Dermis blood vessel endothelial cell (primary cell): ENCODE measurements at regions not wholly inside any gene's neighbourhood (a gene's known extent, or its start where the extent isn't known, plus 50 kb on each side); places are given as distances from the start of the nearest gene placed in this dataset.

Experiments used
- DNase-seq: peaks from one replicate; pipeline ENCODE4 v3.0.0; 2010

DNA sequence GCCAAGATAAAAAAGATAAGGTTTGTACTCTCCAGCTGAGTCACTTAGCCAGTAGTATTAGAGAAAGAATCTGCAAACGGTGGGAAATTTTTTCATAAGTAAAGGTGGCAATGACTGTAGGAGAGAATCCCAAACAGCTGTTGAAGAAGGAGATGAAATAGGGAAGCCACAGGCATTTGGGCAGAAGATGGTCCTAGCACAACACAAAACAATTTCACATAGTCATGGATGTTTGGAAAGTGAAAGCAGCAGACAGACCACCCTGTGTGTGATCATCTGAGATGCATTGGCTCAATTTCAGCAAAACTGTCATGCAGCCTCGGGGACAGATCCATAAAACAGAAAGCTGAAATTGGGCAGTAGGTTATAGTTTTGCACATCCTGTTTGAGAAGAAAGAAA, 2832.4 kb downstream of the PCDH9 start:
- no peak for DNase-seq

DNA sequence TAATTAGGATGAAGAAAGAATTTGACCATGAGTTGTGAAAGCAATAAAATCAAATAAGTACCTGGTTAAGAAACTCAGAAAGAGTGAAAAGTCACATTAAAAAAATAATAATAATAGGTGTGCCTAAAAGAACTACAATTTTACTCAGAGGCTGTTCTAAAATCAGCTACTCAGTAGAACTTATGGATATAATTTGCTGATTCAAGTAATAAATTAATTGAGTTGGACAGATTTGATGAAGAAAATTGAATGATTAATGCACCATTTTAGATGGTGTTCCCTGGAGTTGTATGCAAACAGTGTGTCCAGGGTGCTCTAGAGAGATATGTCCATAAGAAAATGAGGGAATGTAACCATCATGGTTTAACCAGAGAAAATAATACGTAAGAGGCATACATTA, 2852.5 kb downstream of the PCDH9 start:
- DNase-seq: no peak

DNA sequence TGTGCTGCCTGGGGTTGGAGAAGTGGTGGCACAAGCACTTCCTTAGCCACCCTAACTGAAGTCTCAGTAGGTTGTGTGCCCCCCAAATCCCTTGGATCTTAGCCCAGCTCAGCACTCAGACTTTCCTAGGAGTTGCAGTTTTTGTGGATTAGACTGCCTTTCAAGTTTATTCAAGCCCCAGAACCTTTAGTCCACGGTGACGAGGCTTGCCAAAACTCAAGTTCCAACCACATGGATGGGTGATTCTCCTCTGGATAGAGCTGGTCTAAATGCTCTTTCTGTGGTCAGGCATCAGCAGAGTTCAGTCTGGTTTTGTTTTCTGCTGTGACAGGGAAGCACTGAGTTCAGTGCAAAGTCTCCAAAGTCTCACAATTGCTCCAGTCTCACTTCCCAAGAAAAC, 2858.7 kb downstream of the PCDH9 start:
- DNase-seq: no peak

DNA sequence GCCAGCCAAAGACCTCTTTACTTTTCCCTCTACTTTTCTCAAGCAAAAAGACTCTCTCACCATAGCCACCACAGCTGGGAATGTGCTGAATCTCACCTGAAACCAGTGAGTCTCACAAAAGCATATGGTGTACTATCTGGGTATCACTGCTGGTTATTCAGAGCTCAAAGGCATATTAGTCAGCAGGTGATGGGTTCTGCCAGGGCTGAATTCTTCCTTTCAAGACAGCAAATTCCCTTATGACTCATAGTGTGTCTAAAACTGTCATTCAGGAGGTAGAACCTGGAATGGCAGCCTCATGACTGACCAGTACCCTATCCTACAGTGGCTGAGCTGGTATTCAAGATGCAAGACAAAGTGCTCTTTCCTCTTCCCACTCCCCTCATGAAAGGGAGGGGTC, 2859.1 kb downstream of the PCDH9 start:
- no peak for DNase-seq

DNA sequence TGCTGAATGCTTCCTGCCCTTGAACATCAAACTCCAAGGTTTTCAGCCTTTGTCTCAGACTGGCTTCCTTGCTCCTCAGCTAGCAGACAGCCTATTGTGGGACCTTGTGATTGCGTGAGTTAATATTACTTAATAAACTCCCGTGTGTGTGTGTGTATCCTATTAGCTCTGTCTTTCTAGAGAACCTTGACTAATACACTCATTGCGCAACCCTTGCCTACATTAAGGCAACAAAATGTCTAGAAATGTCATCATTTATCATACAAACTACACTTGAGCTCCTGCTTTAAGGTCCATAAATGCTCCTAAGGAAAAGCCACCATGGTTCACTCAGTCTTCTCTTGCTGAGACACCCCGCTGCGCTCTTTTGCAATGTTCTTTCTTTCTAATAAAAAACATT, 2861.0 kb downstream of the PCDH9 start:
- no peak for DNase-seq

DNA sequence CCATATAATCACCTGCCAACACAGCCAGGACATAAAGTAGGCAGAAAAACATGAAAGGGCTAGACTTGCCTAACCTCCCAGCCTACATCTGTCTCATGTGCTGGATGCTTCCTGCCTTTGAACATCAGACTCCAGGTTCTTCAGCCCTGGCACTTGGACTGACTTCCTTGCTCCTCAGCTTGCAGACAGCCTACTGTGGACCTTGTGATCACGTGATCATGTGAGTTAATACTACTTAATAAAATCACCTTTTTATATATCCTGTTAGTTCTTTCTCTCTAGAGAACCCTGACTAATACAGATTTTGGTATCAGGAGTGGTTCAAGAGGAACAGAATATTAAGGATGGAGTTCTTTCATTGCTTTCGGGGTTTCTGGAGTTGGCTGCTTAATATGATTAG, 2867.6 kb downstream of the PCDH9 start:
- DNase-seq: no peak

DNA sequence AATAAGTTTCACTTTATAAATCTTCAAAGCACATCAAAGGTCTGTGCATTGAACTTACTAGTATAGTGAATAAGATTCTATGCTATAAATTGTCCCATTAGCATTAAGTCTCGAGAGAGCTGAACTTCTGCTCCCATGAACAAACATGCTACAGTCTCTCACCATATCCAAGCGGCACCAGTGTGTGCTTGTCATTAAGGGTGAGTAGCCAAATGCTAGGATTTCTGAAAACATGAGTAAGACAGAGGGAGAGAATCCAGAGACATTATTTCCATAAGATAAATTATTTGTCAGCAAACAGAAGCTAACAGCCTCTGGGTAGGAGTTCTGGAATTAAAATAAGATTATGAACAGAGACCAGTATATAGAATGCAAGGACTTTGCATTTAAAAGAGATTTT, 2882.5 kb downstream of the PCDH9 start:
- DNase-seq: no peak

DNA sequence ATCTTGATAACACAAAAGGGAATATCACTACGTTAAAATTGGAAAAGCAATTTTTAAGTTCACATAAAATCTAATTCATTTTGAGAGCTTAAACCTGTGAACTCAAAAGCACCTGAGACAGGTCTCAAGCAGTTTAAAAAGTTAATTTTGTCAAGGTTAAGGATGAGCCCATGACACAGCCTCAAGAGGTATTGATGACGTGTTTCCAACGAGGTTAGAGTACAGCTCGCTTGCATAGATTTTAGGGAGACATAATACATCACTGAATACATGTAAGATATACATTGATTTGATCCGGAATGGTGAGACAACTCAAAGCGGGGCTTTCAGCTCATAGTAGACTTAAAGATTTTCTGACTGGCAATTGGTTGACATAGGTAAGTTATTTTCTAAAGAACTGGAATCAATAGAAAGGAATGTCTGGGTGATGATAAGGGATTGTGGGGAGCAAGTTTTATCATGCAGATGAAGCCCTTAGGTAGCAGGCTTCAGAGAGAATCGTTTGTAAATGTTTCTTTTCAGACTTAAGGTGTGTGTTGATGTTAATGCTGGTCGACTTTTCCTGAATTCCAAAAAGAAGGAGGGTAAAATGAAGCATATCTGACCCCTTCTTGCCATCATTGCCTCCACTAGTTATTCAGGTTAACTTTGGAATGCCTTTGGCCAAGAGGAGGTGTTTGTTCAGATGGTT, 2890.6 kb downstream of the PCDH9 start:
- no peak for DNase-seq

DNA sequence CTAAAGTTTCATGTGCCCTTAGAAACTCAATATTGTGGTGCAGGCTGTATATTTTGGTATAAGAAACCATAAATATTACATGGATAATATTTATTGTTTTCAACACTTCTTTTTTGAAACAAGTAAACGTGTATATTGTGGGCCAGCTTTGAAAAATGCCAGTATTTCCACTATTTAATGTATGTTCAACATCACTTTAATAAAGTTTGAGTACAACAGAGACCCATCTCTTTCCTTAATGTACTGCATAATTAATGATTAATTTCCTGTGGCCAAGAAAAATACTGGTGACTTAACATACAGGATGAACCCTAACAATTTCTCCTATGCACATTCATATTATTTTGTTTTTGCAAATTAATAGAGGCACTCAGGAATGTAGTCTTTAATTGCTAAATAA, 2891.5 kb downstream of the PCDH9 start:
- DNase-seq: no peak

DNA sequence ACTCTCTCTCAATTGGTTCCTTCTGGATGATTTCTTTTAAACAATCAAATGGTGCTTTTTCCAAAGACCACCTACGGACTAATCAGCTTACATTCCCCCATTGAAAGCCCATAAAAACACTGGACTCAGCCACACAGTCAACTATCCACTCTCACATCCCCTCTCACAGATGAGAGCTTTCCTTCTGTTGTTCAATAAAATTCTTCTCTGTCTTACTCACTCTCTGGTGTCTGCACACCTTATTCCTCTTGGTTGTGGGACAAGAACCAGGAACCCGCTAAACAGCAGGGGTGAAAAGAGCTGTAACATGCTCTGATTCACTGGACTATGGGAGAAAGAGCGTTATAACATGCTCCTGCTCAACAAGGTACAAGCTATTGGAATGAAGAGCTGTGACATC, 2896.2 kb downstream of the PCDH9 start:
- DNase-seq: no peak

DNA sequence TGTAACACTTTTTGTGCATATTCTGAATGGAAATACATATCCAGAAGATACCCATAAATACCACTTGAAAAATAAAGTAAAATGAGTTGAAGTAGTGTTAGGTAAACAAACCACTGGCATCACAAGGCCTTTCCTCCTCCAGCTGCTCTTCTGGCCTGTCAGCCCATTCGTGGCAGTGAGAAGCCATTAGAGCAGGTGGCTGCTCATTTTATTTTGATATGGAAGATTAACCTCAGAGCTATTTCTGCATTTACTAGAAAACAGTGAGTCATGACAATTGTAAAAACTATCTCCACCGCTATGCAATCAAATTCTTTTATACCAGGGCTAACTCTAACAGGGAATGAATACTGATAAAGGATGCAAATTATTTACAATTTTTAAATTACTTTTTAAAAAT, 2898.1 kb downstream of the PCDH9 start:
- no peak for DNase-seq

DNA sequence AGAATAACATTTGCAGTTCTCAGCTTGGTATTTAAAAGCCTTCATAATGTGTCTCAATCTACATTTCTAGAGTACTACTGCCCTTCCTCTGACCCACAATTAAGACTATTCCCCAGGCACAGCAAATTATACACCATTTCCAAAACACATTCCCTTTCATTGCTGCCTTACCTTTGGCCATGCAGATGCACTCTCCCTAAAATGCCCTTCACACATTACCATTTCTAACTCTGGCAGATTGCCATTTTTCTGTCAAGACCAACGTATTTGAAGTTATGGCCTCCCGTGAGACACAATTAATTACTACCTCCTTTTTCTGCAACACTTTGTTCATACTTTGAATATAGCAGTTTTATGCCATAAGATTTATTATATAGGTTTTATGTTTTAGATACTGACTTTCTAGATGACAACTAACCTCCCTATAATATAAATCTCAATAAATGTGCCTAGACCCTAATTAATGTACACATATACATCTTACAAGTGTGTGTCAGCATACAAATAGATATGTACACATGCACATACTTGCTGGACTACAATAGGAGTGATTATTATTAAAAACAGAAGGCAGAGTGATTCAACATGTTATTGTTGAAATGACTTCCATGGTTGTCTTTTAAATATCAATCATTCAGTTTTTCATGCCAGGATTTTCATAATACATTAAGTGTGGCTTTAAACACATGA, 2902.5 kb downstream of the PCDH9 start:
- no peak for DNase-seq

DNA sequence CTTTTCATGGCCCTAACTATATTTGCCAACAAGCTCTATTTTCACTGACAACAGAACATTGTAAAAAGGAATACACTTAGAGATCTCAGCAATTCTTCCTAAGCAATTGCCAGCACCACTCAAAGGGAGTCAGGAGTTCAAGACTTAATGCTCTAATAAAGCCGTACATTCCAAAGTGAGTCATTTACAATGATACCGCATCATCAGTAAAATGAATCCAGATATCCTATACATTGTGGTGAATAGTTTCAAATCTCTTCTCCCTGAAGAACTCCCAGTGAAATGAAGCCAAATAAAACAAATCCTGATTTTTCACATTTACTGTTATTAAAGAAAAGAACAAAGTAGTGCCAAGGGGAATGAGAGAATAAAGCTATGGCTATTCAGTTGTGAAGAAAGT, 2898.7 kb upstream of the PCDH20 start:
- DNase-seq: no peak

DNA sequence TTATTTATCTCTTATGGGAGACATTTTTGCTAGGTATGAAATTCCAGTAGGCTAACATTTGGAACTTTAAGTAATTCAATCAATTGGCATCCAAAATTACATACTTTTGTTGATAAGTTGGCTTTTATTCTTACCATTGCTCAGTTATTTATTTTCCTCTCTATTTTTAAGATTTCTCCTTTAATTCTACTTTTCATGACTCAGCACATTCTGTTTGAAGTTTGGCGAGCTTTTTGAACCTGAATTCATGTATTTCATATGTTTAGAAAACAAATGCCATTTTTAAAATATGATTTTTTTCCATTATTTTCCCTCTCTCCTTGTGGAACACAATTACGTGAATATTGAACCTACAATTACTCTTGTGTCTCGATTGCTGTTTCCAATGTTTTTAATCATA, 2896.3 kb upstream of the PCDH20 start:
- DNase-seq: no peak

DNA sequence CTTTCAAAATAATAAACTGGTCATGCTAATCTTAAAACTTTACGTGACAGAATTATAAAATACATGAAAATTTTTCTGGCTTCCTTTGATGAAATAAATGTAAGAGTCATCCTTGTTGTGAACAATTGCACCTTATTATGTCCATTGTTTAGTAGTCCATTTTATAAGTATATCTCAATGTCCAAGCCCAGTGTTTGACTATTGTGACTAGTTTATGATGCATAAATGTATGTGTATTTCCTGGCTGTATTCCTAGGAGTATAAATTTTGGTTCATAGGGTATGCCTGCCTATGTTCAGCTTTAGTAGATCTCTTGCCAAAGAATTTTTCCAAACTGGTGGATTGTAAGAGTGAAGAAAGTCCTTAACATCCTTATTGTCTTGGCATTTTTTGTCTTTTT, 2895.5 kb upstream of the PCDH20 start:
- DNase-seq: no peak

DNA sequence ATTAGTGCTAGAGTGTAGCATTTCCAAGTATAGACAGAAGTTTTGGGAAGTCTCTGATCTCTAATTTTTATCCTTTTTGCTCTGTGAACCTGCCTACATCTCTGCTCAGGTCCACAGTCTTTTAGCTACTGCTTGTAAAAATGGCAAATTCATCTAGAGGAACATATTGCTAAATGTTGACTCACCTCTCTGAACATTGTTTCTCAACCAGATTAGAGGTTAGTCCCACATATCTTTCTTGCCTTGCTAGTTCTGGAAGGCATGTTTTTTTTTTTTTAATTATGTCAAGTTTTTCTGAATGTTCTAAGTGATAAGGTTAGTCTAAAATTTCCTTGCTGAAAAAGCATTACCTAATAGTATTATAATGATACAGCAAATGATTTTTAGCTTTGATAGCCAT, 2889.6 kb upstream of the PCDH20 start:
- no peak for DNase-seq

DNA sequence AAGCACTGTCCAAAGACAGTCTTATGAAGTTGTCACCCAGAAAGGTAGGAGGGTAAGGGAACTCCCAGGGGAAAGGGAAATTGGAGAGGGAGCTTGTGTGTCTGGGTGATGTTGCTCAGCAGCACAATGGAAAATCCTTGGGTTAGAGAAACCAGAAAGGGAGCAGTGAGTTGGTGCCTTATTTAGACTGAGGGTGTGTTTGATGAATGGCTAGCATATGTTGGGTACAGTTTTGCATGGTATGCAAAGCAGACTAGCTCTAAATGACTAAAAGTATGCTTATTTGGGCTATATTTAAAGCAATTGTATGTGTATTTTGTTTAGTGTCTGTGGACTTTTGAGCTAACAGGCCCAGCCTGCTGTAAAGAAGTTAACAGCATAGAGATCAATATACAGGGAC, 2884.6 kb upstream of the PCDH20 start:
- no peak for DNase-seq

DNA sequence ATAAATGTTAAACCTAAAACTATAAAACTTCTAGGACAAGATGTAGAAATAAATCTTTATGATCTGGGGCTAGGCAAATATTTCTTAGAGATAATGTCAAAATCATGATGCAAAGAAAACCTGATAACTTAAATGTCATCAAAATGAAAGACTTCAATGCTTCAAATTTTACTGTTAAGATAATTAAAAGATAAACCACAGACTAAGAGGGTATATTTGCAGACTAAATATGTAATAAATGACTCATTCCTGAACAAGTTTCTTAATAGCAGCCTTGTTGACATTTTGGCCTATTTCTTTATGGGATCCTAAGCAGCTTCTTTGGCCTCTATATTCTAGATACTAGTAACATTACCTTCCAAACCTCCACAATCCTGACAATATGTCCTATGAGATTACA, 2878.3 kb upstream of the PCDH20 start:
- DNase-seq: no peak

DNA sequence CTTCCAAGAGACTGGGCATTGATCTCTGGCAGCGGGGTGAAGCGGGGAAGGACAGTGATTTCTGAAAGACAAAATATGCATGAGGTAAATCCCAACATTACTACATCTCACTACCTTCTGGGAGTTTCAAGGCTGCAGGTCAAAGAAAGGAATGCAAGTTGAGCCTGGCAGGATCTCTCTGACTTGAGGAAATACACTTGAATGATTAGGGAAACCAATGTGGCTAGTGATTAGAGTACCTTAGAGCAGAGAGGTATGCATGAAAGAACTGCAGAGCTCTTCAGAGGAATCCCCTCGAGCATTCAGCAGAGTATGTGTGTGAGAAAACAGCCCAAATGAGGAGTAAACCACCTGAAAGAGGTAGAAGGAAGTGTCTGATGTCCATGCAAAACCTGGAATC, 2874.1 kb upstream of the PCDH20 start:
- DNase-seq: no peak

DNA sequence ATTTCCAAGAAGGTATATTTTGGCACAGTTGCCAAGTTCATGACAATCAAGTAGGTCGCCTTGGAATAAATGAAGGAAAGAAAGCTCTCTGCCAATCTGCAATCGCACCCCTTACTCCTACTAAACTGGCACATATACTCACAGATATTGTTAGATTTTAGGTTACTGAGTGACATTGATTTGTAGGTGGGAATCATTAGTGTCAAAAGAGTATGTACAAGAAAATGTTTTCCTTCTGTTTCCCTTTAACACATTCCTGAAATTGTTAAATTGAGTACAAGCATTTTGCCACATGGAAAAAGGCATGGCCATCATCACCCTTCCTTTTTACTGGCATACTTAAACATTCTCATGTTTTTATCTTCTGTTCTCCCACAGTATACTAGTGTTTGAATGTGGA, 2868.3 kb upstream of the PCDH20 start:
- DNase-seq: no peak

DNA sequence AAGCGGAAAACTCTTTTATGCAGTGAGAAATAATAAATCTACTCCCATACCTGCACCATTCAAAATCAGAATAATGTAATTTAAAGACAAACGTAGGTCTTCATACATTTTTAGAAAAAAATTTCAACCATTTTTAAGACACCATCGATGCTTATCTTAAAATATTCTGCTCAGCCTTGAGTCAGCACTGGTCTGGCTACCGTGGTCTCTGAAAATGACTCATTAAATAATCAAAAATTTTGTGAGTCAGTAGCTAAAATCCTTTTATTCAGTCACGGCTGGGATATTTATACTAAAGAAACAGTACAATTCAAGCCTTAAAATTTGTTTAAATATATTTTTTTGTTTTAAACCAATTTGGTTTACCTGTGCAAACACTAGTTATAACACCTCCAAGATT, 2862.8 kb upstream of the PCDH20 start:
- DNase-seq: no peak

DNA sequence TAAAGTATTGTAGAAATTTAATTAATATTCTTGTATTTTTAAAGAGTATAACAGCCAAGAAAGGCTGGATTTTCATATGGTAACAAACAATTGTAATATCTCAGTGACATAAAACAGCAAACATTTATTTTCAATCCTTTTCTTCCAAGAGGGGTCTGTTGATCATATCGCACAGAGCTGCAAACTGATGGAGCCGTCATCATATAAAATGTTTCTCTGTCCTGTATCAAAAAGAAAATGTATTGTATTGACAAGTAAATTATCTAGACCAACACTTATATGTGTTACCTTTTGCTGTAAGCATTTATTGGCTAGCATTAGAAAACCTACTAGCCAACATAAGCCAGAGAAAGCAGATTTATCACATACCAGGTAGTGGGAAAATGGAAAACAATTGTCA, 2861.4 kb upstream of the PCDH20 start:
- no peak for DNase-seq

DNA sequence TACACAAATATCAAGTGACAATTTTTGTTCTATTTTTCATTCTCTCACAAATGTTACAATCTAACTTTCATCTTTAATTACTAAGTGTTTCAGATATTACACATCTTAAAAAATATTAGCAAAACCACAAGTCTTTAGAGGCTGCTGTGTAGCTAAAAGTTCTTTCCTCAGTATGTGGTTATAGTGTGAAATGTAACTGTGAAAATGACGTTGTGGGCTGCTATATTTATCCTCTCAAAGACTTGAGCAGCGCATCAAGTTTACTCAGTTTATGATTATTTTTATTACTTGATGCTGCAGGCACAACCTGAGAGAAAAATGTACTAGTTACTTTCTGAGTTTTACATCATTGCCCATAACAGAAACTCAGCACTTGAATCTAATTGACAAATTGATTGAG, 2860.6 kb upstream of the PCDH20 start:
- no peak for DNase-seq

DNA sequence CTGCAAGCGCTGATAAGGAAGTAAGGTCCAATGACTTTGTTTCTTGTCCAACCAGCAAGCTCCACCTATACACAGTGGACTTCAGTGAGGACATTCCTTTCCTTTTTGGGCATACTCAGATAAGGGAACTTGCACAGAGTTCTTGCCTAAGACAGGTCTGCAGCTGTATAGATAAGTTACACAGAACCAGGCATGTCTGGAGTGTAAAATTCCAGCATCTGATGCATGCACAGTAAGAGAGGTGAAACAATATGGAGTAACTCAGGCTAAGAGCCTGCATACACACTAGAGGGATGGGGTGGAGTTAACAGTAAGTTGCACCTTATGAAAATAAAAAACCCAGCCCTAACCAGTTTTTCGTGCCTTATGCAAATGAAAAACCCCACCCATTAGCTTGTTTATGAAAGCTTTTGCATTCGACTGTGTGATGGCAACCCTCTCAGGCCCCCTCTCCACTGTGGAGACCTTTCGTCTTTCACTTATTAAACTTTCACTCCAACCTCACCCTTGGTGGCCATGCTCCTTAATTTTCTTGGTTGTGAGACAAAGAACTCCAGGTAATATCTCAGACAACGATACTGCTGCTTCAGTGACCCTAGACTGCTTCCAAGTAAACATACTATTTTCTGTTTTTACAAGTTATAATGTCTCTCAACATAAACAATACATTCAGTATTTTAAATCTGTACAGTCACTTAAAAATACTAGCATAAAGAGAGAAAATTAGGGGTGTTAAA, 2859.0 kb upstream of the PCDH20 start:
- DNase-seq: no peak
